SK-N-SH (cell line): ENCODE measurements at regions not wholly inside any gene's neighbourhood (a gene's known extent, or its start where the extent isn't known, plus 50 kb on each side); places are given as distances from the start of the nearest gene placed in this dataset.

Experiments
- EP300 ChIP-seq, 2 experiments: IDR thresholded peaks; 2 replicates each; pipeline versions ENCODE4 v1.4.0 to v1.6.1; 2012; ENCODE audit warnings: borderline replicate concordance in 1 of 2, low read depth in 1 of 2, low read length in 1 of 2
- MXI1 ChIP-seq: IDR thresholded peaks from 2 replicates; pipeline ENCODE4 v1.6.1; 2012; ENCODE audit warnings: mild to moderate bottlenecking, low read depth, low read length, improper control_type of control experiment
- NRF1 ChIP-seq: IDR thresholded peaks from 2 replicates; pipeline ENCODE4 v1.6.1; 2012; ENCODE audit warnings: low read depth, mild to moderate bottlenecking, low read length
- POLR2AphosphoS5 ChIP-seq: IDR thresholded peaks from 2 replicates; pipeline ENCODE4 v1.6.1; 2012; ENCODE audit warnings: low read depth, low read length
- RFX5 ChIP-seq: IDR thresholded peaks from 2 replicates; pipeline ENCODE4 v1.6.1; 2012; ENCODE audit warnings: mild to moderate bottlenecking, improper control_type of control experiment, low read length
- SIN3A ChIP-seq: IDR thresholded peaks from 2 replicates; pipeline ENCODE4 v1.6.1; 2012; ENCODE audit warnings: low read depth, mild to moderate bottlenecking, low read length, moderate library complexity, borderline replicate concordance
- TEAD4 ChIP-seq: IDR thresholded peaks from 2 replicates; pipeline ENCODE4 v1.4.0; 2012; ENCODE audit warnings: mild to moderate bottlenecking, borderline replicate concordance; ENCODE audit not compliant: insufficient read depth
- TF ChIP-seq, protein P1 (sequence below): IDR thresholded peaks from 2 replicates; pipeline ENCODE4 v1.6.1; 2012; ENCODE audit warnings: mild to moderate bottlenecking, low read depth, low read length, moderate library complexity
- TF ChIP-seq, protein P2 (sequence below): fragments of 200-600 bp; sonication (generic); IDR thresholded peaks from 2 replicates; pipeline ENCODE4 v1.6.1; 2017; ENCODE audit warnings: antibody characterized with exemption, mild to moderate bottlenecking, moderate library complexity
- TF ChIP-seq, protein P3 (sequence below): IDR thresholded peaks from 2 replicates; pipeline ENCODE4 v1.4.0; 2012; ENCODE audit warnings: low read depth, borderline replicate concordance

DNA sequence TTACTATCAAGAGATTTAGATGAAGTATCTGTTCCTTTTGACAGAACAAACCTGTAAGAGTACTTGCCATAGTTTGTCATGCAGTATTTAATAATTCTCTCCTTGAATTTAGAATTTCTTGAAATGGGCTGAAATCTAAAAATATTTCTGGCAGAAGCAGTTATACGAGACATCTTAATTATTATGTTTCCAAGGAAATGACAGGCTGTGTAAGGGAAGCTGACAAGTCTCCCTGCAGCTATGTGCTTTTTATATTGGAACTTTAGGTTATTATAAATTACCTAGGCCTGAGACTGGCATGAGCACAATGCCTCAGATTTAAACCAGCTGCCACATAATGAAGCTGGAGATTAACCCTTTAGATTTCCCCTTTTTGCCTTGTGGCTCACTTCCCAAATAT, 365.0 kb upstream of the EPHA6 start:
- TF ChIP-seq EP300 (IDR thresholded peaks at IDR 0.05; ENCODE audit: borderline replicate concordance in 1 of 2, low read depth in 1 of 2, low read length in 1 of 2) (no peak), NRF1 (no peak), POLR2AphosphoS5 (no peak), TEAD4 (no peak), MXI1 (no peak), SIN3A (no peak), RFX5 (no peak)
- TF ChIP-seq, protein P1, sequence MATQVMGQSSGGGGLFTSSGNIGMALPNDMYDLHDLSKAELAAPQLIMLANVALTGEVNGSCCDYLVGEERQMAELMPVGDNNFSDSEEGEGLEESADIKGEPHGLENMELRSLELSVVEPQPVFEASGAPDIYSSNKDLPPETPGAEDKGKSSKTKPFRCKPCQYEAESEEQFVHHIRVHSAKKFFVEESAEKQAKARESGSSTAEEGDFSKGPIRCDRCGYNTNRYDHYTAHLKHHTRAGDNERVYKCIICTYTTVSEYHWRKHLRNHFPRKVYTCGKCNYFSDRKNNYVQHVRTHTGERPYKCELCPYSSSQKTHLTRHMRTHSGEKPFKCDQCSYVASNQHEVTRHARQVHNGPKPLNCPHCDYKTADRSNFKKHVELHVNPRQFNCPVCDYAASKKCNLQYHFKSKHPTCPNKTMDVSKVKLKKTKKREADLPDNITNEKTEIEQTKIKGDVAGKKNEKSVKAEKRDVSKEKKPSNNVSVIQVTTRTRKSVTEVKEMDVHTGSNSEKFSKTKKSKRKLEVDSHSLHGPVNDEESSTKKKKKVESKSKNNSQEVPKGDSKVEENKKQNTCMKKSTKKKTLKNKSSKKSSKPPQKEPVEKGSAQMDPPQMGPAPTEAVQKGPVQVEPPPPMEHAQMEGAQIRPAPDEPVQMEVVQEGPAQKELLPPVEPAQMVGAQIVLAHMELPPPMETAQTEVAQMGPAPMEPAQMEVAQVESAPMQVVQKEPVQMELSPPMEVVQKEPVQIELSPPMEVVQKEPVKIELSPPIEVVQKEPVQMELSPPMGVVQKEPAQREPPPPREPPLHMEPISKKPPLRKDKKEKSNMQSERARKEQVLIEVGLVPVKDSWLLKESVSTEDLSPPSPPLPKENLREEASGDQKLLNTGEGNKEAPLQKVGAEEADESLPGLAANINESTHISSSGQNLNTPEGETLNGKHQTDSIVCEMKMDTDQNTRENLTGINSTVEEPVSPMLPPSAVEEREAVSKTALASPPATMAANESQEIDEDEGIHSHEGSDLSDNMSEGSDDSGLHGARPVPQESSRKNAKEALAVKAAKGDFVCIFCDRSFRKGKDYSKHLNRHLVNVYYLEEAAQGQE, result no peak
- TF ChIP-seq, protein P2, sequence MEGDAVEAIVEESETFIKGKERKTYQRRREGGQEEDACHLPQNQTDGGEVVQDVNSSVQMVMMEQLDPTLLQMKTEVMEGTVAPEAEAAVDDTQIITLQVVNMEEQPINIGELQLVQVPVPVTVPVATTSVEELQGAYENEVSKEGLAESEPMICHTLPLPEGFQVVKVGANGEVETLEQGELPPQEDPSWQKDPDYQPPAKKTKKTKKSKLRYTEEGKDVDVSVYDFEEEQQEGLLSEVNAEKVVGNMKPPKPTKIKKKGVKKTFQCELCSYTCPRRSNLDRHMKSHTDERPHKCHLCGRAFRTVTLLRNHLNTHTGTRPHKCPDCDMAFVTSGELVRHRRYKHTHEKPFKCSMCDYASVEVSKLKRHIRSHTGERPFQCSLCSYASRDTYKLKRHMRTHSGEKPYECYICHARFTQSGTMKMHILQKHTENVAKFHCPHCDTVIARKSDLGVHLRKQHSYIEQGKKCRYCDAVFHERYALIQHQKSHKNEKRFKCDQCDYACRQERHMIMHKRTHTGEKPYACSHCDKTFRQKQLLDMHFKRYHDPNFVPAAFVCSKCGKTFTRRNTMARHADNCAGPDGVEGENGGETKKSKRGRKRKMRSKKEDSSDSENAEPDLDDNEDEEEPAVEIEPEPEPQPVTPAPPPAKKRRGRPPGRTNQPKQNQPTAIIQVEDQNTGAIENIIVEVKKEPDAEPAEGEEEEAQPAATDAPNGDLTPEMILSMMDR, result no peak
- TF ChIP-seq, protein P3, sequence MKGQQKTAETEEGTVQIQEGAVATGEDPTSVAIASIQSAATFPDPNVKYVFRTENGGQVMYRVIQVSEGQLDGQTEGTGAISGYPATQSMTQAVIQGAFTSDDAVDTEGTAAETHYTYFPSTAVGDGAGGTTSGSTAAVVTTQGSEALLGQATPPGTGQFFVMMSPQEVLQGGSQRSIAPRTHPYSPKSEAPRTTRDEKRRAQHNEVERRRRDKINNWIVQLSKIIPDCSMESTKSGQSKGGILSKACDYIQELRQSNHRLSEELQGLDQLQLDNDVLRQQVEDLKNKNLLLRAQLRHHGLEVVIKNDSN, result no peak
